GM21367 (cell line): ENCODE measurements at regions not wholly inside any gene's neighbourhood (a gene's known extent, or its start where the extent isn't known, plus 50 kb on each side); places are given as distances from the start of the nearest gene placed in this dataset.

ENCODE experiments used
- ATAC-seq: cut with Tn5 transposase; IDR thresholded peaks from one replicate; pipeline ENCODE4 v1.9.1; 2021; ENCODE audit not compliant: unreplicated experiment

DNA sequence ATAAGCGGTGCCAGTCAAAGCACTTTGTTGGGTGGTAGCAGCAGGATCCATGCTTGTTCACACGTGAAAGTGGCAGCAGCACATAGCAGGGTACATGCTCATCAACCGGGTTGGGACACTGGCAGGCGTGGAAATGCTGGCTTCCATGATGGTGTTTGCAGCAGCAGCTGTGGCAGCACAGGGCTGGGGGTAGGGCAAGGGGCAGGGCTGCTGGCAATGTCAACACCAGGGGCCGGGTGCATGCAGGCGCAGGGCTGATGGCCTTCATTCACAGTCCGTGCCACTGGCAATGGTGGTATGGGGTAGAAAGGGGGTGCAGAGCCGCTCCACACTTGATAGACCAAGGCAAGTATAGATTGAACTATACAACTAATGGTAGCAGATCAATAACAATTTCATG, 374.7 kb upstream of the FAM241A start:
- ATAC-seq: no peak

DNA sequence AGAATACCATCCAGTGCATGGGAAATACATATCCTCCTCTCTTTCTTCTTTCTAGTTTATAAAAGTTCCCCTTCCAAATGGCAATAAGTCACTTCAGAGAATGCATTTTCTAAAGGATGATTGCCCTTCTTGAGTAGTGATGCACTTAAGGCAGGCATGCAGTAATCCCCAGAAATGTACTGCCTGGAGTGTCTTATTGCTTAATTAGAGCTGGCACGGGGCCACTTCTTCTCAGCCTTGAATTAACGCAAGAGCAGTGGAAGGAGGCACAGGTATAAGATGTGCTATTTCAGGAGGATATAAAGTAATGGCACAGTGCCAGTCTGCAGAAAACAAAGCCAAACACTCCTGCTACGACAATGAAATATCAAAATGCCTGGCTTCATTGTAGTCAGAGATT, 371.4 kb upstream of the FAM241A start:
- ATAC-seq: no peak

DNA sequence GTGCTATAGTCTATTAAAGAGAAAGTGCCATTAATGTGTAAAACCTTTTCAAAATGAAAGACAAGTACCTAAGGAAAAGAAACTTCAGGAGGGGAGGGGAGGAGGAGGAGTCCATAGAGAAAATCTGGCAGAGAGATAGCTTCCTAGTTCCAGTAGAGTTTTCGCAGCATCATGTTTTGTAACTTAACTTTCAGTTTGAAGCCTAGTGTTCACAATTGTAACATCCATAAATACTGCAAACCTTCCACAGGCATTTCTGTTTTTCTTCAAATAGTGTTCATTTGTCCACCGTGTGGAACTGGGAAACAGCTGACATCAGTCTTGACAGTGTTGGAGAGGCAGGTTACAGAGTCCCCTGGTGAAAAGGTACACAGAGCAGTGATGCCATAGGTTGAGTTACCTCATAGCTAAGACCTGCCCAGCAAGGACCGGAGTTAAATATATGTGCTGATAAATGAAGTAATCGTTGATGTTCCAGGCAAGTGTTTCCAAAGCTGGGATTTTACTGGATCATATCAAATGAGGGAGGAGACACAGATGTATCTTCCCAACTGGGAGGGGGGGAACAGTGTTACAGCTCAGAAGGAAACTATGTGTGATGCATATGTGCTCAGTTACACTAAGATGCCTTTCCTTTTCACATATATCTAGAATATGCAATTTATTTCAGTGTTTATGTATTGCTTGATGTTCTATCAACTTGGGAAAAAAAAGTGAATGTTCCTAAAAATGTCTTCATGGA, 369.5 kb upstream of the FAM241A start:
- no peak for ATAC-seq

DNA sequence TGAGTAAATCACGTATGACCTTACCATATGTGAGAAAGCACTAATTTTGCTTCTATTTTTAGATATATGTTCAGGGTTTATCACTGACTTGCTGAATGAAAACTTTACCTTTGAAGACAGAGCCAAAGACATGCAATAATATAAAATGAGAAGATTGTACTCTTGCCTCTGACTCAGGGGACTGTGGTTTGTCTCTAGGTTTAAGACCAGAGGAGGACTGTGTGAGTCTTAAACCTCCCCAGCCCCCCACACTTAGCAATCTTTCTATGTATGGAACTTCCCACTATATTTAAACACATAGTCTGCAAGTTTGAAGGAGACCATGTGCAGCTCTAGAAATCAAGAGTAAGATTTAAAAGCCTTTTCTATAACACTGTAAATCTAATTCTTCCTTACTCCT, 368.7 kb upstream of the FAM241A start:
- no peak for ATAC-seq

DNA sequence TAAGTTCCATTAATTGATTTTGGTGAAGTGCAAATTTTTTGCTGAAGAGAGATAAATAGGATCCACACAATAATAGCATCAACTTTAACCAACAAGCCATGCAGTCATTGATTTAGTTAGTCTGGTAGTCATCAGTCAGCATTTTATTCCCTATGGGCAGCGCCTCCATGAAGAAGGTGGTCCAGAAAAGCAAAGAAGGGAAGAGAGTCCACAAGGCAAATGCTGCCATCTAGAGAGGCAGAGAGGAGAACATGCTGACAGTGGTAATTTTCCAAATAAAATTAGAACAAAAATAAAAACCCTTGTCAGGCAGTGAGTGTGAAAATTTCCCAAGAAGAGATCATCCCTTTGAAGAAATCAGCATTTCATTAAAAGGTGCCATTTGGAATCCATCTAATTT, 366.7 kb upstream of the FAM241A start:
- no peak for ATAC-seq

DNA sequence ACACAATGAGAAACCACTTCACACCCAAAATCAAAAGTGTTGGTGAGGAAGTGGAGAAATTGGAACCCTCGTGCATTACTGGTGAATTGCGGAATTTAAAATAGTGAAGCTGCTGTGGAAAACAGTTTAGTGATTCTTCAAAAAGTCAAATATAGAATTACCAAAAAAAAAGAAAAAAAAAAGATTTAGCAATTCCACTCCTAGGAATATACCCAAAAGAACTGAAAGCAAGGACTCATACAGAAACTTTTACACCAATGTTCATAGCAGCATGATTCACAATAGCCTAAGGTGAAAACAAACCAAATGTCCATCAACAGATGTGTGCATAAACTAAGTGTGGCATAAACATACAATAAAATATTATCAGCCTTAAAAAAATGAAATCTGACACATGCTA, 364.3 kb upstream of the FAM241A start:
- ATAC-seq: no peak

DNA sequence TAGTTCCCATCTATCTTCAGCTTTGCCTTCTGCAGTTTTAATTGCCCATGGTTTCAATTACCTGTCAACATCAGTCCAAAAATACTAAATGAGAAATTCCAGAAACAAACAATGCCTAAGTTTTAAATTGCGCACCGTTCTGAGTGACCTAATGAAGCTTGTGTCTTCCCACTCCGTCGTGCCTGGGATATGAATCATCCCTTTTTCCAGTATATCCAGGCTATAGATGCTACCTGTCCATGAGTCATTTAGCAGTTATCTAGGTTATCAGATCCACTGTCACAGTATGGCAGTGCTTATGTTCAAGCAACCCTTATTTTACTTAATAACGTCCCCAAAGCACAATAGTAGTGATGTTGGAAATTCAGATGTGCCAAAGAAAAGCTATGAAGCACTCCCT, 363.6 kb upstream of the FAM241A start:
- ATAC-seq: no peak

DNA sequence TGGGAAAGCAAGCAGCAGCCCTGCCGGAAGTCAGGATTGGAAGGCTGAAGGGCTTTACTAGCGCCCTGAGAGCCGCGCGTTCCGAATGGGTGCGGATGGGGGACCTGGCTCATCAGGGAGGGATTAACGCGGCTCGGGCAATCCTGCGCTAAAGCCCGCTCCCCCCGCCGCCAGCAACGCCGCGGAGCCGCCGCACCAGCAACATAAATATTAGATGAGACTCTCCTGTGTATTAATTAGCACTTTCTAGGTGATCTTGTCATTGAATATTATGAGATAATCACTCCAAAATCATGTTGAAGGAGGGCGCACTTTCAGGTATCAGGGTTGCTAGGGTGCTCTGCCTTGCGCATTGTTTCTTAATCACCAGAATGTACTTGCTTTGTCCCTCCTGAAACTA, 357.2 kb upstream of the FAM241A start:
- ATAC-seq: no peak

DNA sequence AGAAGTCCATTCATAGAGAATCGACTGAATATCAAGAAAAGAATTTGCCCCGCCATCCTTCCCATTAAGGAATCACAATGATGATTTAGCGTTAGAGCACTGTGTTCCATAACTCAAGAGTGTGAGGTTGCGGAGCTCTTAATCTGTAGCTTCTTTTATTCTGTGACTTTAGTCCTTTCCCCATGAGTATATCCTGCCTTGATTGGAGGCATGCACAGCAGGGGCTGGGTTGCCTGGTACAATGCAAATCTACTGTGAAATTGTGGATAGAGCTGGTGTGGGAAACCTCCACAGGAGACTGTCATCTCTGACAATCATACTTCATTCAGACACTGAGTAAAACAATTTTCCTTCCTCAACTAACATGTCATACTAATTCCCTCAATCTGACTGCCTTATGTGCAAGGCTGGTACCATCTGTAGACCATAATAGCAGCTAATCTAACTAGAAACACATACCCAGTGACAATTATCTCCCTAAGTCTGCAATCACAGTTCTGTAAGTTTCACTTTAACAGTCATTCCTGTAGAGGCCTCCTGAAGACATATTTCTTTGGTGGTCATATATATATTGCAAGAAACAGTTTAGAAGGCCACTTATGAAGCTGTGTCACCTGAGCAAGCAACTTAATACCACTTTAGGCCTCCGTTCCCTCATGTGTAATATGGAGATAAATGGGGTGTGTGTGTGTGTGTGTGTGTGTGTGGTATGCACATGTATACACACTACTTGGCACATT, 355.2 kb upstream of the FAM241A start:
- no peak for ATAC-seq

DNA sequence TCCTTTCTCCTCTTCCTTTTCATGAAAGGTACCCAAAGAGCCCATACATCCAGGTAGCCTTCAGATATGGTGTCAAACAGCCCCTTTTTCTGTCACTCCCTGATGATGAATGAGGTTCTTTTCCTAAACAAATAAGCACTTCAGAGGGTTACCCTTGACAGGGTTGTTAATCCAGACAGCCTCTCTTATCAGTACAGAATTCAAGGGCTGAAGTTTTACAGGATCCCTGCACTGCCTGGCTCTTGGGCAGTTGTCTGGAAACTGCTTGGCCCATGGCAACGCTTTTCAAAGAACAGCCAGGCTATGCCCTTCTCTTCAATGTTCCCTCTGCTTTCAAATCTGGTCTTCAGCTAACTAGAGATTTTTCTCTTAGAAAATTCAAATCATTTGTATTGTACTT, 352.6 kb upstream of the FAM241A start:
- ATAC-seq: no peak

DNA sequence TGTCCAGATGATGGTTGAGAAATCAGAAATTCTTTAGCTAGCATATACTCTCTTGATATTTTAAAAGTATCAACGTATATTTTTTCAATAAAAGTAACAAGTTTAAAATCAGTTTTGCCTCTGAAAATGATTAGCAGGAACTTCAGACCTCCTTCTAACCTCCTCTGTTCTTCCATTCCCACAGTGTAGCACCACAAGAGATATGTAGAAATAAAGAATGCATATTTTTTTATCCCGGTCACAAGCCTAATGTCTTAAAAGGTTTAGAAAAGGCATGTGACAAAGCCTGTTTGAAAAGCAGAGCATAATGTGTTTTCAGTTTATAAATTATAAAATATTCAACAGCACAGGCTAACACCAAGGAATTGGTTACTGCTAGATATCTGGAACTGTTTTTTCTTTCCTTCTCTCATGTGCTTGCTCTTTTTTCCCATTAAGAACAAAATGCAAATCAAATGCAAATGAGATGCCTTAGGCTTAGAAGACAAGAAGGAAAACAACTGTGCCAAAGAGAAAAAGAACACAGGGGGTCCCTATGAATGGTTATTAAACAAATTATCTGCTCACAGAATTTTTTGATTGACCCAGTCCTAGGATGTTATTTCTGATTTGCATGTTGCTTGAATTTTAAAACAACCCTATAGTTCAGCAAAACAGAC, 351.7 kb upstream of the FAM241A start:
- no peak for ATAC-seq

DNA sequence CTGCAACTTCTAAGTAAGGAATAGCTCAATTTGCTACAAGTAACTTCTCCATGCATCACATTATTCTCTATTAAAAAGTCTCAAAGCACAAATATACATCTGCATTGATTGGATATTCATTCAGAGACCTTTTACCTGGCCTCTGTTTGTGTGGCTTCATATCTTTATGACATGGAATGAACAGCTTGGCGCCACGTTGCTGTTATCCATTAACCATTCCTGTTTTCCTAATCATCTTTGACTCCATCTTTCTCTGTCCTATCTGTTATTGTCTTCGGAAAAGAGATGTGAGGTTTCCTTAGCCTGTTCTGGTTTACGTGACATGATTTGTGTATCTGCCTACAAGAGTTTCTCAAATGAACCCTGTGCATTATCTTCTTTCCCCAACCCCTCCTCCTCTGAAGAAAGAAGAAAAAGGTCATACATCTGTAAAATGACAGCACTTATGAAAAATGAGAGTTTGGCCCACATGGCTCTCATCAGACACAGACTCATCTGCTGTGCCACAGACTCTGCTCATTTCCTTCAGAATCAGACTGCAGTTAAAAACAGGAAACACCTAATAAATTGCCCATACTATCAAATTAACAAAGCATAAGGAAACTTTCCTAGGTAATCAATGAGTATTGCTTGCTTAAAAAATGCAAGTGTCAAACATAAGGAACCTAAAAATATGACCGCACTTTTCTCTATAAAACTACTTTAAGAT, 347.6 kb upstream of the FAM241A start:
- no peak for ATAC-seq

DNA sequence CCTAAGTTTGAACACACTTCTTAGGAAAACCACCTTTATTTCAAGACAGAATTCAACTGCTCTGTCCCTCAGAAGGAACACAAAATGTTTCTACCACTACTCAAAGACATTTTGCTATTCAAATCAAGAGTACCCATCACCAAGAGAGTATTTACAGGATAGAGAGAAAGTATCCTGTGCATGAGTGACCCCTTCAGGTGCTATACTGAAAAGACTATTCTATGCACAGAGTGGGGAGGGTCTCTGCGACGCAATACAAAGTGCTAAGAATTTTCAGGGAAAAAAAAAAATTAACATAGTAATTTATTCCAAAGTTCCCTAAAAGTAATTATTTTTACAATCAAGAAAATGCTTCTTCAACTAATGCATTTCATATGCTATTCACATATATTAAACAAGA, 346.4 kb upstream of the FAM241A start:
- ATAC-seq: no peak

DNA sequence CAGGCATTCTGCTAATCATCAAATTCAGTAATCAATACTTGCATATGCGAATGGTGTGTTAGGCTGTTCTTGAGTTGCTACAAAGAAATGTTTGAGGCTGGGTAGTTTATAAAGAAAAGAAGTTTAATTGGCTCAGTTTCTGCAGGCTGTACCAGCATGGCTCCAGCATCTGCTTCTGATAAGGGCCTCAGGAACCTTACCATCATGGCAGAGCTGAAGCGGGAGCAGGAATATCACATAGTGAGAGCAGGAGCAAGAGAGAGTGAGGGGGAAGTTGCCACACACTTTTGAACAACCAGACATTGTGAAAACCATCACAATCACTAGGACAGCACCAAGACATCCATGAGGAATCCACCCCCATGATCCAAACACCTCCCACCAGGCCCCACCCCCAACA, 344.7 kb upstream of the FAM241A start:
- ATAC-seq: no peak

DNA sequence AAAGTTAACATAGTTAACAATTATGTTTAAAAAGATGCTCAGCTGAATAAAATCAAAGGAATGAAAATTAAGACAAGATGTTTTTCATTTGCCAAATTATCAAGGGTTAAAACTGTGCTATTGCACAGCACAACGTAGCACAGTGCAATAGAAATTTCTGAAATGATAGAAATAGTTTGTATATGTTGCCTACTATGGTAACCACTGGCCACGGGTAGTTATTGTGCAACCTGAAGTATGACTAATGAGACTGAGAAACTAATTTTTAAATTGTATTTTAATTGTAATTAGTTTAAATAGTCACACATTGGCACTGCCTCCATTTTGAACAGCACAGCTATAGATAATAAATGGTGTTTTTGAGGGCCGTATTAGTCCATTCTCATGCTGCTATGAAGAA, 343.1 kb upstream of the FAM241A start:
- ATAC-seq: no peak

DNA sequence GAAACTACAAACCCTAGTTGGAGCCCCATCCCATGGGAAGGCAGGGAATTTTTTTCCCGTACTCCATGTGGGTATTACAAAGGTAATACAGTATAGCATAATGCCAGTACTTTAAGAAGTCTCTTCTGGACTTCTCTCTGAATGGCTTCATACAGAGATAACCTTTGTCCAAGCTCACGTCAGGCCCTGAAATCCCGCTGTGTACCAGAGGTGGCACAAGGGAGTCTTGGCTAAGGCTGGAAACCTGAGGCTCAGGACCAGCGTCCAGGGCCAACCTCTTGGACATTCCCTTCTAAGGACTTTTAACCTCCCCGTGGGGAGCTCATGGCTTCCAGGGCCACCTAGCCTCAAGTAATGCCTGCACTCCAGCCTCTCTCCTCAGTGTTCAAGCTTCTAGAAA, 338.9 kb upstream of the FAM241A start:
- ATAC-seq: no peak

DNA sequence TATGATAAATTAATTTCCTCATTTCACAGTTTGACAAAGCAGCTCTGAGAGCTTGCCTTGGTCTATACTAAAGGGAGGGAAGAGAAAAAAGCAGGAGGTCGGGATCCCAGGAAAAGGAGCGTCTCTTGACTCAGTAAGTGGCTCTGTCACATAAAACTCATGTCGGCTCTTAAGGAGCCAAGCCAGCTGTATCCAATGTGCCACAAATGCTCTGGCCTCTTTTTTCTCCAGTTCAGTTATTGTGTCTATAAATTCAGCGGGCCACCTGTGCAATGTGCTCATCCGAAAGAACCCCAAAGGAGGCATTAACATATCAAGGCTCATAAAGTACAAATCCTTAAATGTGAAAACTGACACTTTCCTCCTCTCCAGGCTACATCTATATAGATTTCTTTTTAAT, 337.7 kb upstream of the FAM241A start:
- no peak for ATAC-seq

DNA sequence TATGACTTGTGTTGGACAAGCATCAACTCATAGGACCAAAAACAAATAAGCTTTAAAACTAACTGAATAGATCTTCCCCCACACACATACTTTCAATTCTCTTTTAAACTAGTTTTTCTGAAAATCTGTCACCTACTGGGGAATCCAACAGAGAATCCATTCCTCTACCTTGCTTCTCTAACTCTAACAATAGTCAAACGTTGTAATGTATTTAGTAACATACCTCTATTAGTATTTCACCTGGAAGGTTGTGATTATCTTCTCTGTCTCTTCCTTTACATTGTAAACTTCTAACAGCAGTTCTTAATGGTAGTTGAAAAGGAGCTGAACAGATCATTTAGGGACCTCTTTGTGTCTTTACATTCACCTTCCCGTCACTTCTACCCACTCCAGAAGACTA, 337.1 kb upstream of the FAM241A start:
- no peak for ATAC-seq

DNA sequence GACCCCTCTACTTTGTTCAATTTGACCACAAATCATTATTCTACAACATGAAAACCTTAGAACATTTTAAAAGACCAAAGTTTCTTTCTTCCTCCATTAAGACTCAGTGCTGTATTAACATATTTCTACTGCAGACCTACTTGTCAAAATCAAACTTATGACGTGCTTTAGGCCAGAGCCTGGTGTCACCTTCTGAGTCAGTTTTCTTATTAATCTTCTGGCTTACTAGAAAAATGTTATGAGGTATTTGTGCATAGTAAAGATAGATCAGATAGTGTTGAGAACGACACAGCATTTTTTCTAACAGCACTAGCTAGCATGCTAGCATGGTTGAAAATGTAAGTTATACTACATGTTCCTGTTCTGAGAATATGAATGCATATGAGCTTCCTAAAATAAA, 333.6 kb upstream of the FAM241A start:
- ATAC-seq: no peak

DNA sequence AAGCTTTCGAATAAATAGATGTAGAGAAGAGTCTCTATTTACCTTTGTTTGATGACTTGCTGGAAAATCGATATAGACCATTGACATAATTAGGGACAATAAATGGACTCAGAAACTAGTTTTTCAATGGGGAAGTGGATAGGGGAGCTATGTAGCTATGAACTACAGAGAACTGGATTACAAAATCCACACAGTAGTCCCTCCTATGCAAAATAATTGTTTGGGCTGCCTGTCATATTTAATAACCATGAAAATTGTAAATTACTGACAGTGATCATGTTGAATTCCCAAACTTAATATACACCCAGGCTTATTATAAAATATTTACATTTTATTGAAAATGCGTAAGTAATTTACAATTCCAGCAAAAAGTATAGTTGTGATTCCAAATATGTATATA, 333.1 kb upstream of the FAM241A start:
- ATAC-seq: no peak

DNA sequence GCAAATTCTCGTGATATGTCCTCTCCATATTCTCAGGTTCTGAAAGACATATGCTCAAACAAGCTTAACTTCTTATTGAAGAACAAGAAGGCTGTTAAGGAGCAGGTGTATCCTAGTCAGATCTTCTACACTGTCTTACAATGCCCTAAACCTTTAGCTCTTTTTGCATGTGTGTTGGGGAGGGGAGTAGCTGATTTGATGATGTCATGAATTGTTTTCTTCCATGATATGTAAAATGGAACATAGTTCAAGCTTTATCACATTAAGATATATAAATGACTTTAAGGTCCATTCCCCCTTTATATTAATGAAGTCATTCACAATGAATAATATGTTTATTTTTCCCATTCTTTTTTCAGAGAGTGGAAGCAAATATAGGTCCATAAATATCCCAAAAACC, 332.5 kb upstream of the FAM241A start:
- ATAC-seq: no peak
